Neural cell (in vitro differentiated cells): ENCODE measurements at regions not wholly inside any gene's neighbourhood (a gene's known extent, or its start where the extent isn't known, plus 50 kb on each side); places are given as distances from the start of the nearest gene placed in this dataset.

Experiments
- EZH2 ChIP-seq: fragments of 200-600, 300-800 bp; shearing (Covaris generic), sonication (generic); IDR thresholded peaks from 2 replicates; pipeline ENCODE4 v1.6.1; 2014; ENCODE audit warnings: antibody characterized with exemption, low read length, borderline replicate concordance, mild to moderate bottlenecking; ENCODE audit not compliant: insufficient read depth, poor library complexity, severe bottlenecking
- POLR2AphosphoS5 ChIP-seq: IDR thresholded peaks from 2 replicates; pipeline ENCODE4 v1.6.1; 2012
- SMC3 ChIP-seq: fragments of 450-650 bp; conservative IDR thresholded peaks from 2 replicates; pipeline ENCODE4 v1.6.1; 2014; ENCODE audit warnings: antibody characterized with exemption, mild to moderate bottlenecking, moderate library complexity; ENCODE audit not compliant: poor library complexity
- TAF1 ChIP-seq: IDR thresholded peaks from 2 replicates; pipeline ENCODE4 v1.6.1; 2012; ENCODE audit warnings: low read depth
- TF ChIP-seq, protein P1 (sequence below): fragments of 450-650 bp; IDR thresholded peaks from 2 replicates; pipeline ENCODE4 v1.5.1; 2014; ENCODE audit warnings: antibody characterized with exemption, mild to moderate bottlenecking, moderate library complexity; ENCODE audit not compliant: poor library complexity, severe bottlenecking

DNA sequence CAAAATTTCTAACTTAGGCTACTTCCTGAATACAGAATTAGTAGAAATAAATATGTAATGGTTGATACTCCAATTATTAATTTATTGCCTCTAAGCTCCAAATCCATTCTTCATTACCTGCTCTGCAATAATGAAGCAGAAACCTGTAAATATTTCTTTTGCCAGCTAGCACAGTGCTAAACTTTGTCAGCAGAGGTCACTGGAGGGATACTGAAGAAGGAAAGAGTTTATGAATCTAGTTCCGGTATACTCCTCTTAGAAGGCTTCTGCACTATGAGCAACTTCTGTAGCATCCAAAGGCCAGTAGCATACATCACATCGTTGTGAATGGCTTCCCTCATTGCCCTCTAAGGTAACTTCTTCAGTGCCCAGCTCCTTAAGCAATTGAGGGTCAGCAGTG is 81.0 kb upstream of the LHX8 start:
- TF ChIP-seq, protein P1, sequence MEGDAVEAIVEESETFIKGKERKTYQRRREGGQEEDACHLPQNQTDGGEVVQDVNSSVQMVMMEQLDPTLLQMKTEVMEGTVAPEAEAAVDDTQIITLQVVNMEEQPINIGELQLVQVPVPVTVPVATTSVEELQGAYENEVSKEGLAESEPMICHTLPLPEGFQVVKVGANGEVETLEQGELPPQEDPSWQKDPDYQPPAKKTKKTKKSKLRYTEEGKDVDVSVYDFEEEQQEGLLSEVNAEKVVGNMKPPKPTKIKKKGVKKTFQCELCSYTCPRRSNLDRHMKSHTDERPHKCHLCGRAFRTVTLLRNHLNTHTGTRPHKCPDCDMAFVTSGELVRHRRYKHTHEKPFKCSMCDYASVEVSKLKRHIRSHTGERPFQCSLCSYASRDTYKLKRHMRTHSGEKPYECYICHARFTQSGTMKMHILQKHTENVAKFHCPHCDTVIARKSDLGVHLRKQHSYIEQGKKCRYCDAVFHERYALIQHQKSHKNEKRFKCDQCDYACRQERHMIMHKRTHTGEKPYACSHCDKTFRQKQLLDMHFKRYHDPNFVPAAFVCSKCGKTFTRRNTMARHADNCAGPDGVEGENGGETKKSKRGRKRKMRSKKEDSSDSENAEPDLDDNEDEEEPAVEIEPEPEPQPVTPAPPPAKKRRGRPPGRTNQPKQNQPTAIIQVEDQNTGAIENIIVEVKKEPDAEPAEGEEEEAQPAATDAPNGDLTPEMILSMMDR = no peak
- no peak for TF ChIP-seq EZH2
- no peak for TF ChIP-seq SMC3
- TF ChIP-seq TAF1 = no peak
- TF ChIP-seq POLR2AphosphoS5 = no peak
